MCF 10A (cell line): ENCODE measurements at regions not wholly inside any gene's neighbourhood (a gene's known extent, or its start where the extent isn't known, plus 50 kb on each side); places are given as distances from the start of the nearest gene placed in this dataset.

ENCODE experiments used
- BruUV-seq: library from RNA; stranded (reverse); fragments of 400-500 nt; replicated peaks from 2 replicates; lab custom pipeline; 2021; lab: Mats Ljungman, UMichigan
- CTCF ChIA-PET: fragments of 300-600 bp; sonication (Branson Sonifier 250); formaldehyde crosslinking; extraction: SDS; loops from one replicate; lab custom pipeline; 2021; ENCODE audit warnings: antibody characterized with exemption, inconsistent platforms; lab: Yijun Ruan, JAX
- POLR2A ChIA-PET: fragments of 300-600, 350-650 bp; sonication (Branson Sonifier 250); formaldehyde crosslinking; extraction: SDS; loops from one replicate; lab custom pipeline; 2020; ENCODE audit warnings: antibody characterized with exemption, inconsistent platforms; lab: Yijun Ruan, JAX
- DNase-seq: peaks from one replicate; pipeline ENCODE4 v3.0.0-alpha.2; 2018; ENCODE audit not compliant: unreplicated experiment
- H3K27ac Mint-ChIP-seq: one replicate; pipeline ENCODE4 v1.8.0; 2022; ENCODE audit warnings: mild to moderate bottlenecking, low read depth, mixed read lengths; ENCODE audit not compliant: unreplicated experiment
- H3K27me3 Mint-ChIP-seq: one replicate; pipeline ENCODE4 v1.8.0; 2022; ENCODE audit warnings: mixed read lengths; ENCODE audit not compliant: insufficient read depth, unreplicated experiment
- H3K36me3 Mint-ChIP-seq: one replicate; pipeline ENCODE4 v1.8.0; 2022; ENCODE audit warnings: mild to moderate bottlenecking, moderate library complexity, mixed read lengths; ENCODE audit not compliant: insufficient read depth, unreplicated experiment
- H3K4me1 Mint-ChIP-seq: one replicate; pipeline ENCODE4 v1.8.0; 2022; ENCODE audit warnings: mixed read lengths; ENCODE audit not compliant: insufficient read depth, unreplicated experiment
- H3K4me3 Mint-ChIP-seq: one replicate; pipeline ENCODE4 v1.8.0; 2022; ENCODE audit warnings: mild to moderate bottlenecking, moderate library complexity, mixed read lengths; ENCODE audit not compliant: unreplicated experiment
- H3K9me3 Mint-ChIP-seq: one replicate; pipeline ENCODE4 v1.8.0; 2022; ENCODE audit warnings: mixed read lengths; ENCODE audit not compliant: unreplicated experiment
- CTCF ChIP-seq: fragments of 200-600 bp; IDR thresholded peaks from one replicate; pipeline ENCODE4 v1.8.0; 2022; ENCODE audit warnings: antibody characterized with exemption, mild to moderate bottlenecking; ENCODE audit not compliant: unreplicated experiment
- intact Hi-C: fragments of 100-400 bp; cut with micrococcal nuclease; formaldehyde crosslinking; loops from 2 replicates; pipeline ENCODE4 v1.14.1; 2022

- intact Hi-C loops = no loop called here
- Mint-ChIP-seq H3K36me3 (no peaks in the 10 kb centered on the region), H3K27me3 (no peaks in the 10 kb centered on the region), H3K4me1 (no peaks in the 10 kb centered on the region), H3K27ac (no peak overlapping the region), H3K4me3 (no peak overlapping the region), H3K9me3 (peaks cover 14% of the 10 kb centered on the region)
- POLR2A ChIA-PET = no interaction called here
- CTCF ChIA-PET = interaction anchor here (0.6 kb wide), 2 partner anchors 163 to 329 kb away, joined by 3 read pairs; no protein-coding TSS in a partner anchor
- TF ChIP-seq CTCF = no peak
- BruUV-seq = no TSS peak
- DNase-seq = no peak
Measured at GRCh38 chr7:136600475-136600874, 268.0 kb upstream of the CHRM2 start.

- Mint-ChIP-seq H3K4me1 (no peaks in the 10 kb centered on the region), H3K4me3 (no peak overlapping the region), H3K27me3 (no peaks in the 10 kb centered on the region), H3K36me3 (no peaks in the 10 kb centered on the region), H3K27ac (no peak overlapping the region), H3K9me3 (no peaks in the 10 kb centered on the region)
- ChIA-PET POLR2A (no interaction called here), CTCF (interaction anchor here (0.6 to 0.7 kb wide), 2 partner anchors 38 to 147 kb away, joined by 3 read pairs; no protein-coding TSS in a partner anchor)
- TF ChIP-seq CTCF = no peak
- intact Hi-C loops = no loop called here
- no TSS peak for BruUV-seq
- no peak for DNase-seq
Measured at GRCh38 chr7:136594739-136595144, 273.7 kb upstream of the CHRM2 start.

- H3K4me1 Mint-ChIP-seq = no peaks in the 10 kb centered on the region
- BruUV-seq = no TSS peak
Measured at GRCh38 chr7:136588216-136588615, 280.2 kb upstream of the CHRM2 start.

More at GRCh38 chr7:136588216-136588615, 280.2 kb upstream of the CHRM2 start:
- ChIA-PET POLR2A (no interaction called here), CTCF (interaction anchor here (0.6 kb wide), 2 partner anchors 359 to 1018 kb away, joined by 3 to 6 read pairs; no protein-coding TSS in a partner anchor)
- H3K27me3 Mint-ChIP-seq = no peaks in the 10 kb centered on the region
- no peak overlapping the region for H3K27ac Mint-ChIP-seq
- intact Hi-C loops = no loop called here
- TF ChIP-seq CTCF = no peak
- peaks cover 8% of the 10 kb centered on the region for H3K9me3 Mint-ChIP-seq
- DNase-seq = no peak
- no peaks in the 10 kb centered on the region for H3K36me3 Mint-ChIP-seq
- no peak overlapping the region for H3K4me3 Mint-ChIP-seq
